ENCODE measurements at regions not wholly inside any gene's neighbourhood (a gene's known extent, or its start where the extent isn't known, plus 50 kb on each side); places are given as distances from the start of the nearest gene placed in this dataset.

DNA sequence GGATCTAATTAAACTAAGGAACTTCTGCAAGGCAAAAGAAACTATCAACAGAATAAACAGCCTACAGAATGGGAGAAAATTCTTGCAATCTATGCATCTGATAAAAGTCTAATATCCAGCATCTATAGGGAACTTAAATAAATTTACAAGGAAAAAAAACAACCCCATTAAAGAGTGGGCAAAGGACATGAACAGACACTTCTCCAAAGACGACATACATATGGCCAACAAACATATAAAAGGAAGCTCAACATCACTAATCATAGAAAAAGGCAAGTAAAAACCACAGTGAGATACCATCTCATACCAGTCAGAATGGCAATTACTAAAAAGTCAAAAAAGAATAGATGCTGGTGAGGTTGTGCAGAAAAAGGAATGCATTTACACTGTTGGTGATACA lies 134.8 kb upstream of the PAQR3 start:
- TF ChIP-seq POLR2AphosphoS5 (IDR thresholded peaks at IDR 0.05; ENCODE audit: low read depth, low read length) = no peak
- no peak for TF ChIP-seq POLR2A (IDR thresholded peaks at IDR 0.05; ENCODE audit: low read depth, low read length)
- TF ChIP-seq TAF1 (IDR thresholded peaks at IDR 0.05; ENCODE audit: borderline replicate concordance, low read depth, low read length) = no peak
